HEK293 (cell line): ENCODE measurements at regions not wholly inside any gene's neighbourhood (a gene's known extent, or its start where the extent isn't known, plus 50 kb on each side); places are given as distances from the start of the nearest gene placed in this dataset.

Source experiments
- CTCF ChIA-PET: fragments of 350-600 bp; formaldehyde crosslinking; extraction: SDS; loops from one replicate; lab custom pipeline; 2021; ENCODE audit warnings: antibody characterized with exemption; lab: Yijun Ruan, JAX
- POLR2A ChIA-PET: fragments of 300-600 bp; formaldehyde crosslinking; extraction: SDS; loops from one replicate; lab custom pipeline; 2020; ENCODE audit warnings: antibody characterized with exemption, inconsistent platforms; lab: Yijun Ruan, JAX
- H3K27ac ChIP-seq: fragments of 200-500 bp; sonication (Bioruptor generic); 2 replicates; pipeline ENCODE4 v1.5.1; 2014; ENCODE audit warnings: low read depth, low read length, control low read depth, inconsistent platforms; ENCODE audit errors: extremely low read depth
- H3K36me3 ChIP-seq, 2 experiments: fragments of 200-500 bp in 1 of 2; sonication (Bioruptor generic) in 1 of 2; 1 replicate in 1 of 2; 2 replicates in 1 of 2; pipeline ENCODE4 v1.5.1; 2014 to 2017; ENCODE audit warnings: inconsistent platforms in 2 of 2, low read length in 2 of 2; ENCODE audit not compliant: control insufficient read depth in 2 of 2, insufficient read depth in 1 of 2
- H3K4me1 ChIP-seq: fragments of 200-500 bp; sonication (Bioruptor generic); 2 replicates; pipeline ENCODE4 v1.5.1; 2014; ENCODE audit warnings: mild to moderate bottlenecking, low read length, inconsistent platforms; ENCODE audit not compliant: control insufficient read depth, insufficient read depth
- H3K4me3 ChIP-seq: 2 replicates; pipeline ENCODE4 v1.5.1; 2011; ENCODE audit warnings: low read depth, mild to moderate bottlenecking, control low read depth, low read length, moderate library complexity
- H3K9me3 ChIP-seq: fragments of 200-500 bp; sonication (Bioruptor generic); 2 replicates; pipeline ENCODE4 v1.5.1; 2014; ENCODE audit warnings: low read depth, low read length, inconsistent platforms; ENCODE audit not compliant: control insufficient read depth, insufficient read depth
- HOXD13 ChIP-seq: sonication (generic); formaldehyde crosslinking; IDR thresholded peaks from 2 replicates; pipeline ENCODE4 v1.8.0; 2022; ENCODE audit warnings: missing genetic modification reagents, borderline replicate concordance
- INSM2 ChIP-seq: fragments of 450-650 bp; formaldehyde crosslinking; IDR thresholded peaks from 2 replicates; pipeline ENCODE4 v1.5.1; 2016; ENCODE audit warnings: missing biosample characterization, missing genetic modification characterization
- SCRT2 ChIP-seq: fragments of 450-650 bp; formaldehyde crosslinking; IDR thresholded peaks from 2 replicates; pipeline ENCODE4 v1.5.1; 2016; ENCODE audit warnings: missing biosample characterization, missing genetic modification characterization
- ZBTB7A ChIP-seq: fragments of 450-650 bp; formaldehyde crosslinking; IDR thresholded peaks from 2 replicates; pipeline ENCODE4 v1.5.1; 2016; ENCODE audit warnings: low read depth, missing biosample characterization, missing genetic modification characterization
- ZEB2 ChIP-seq: fragments of 450-650 bp; formaldehyde crosslinking; IDR thresholded peaks from 2 replicates; pipeline ENCODE4 v1.5.1; 2016; ENCODE audit warnings: missing biosample characterization, missing genetic modification characterization
- ZNF133 ChIP-seq: fragments of 450-650 bp; formaldehyde crosslinking; IDR thresholded peaks from 2 replicates; pipeline ENCODE4 v1.5.1; 2016; ENCODE audit warnings: missing biosample characterization, missing genetic modification characterization
- ZNF138 ChIP-seq: fragments of 450-650 bp; formaldehyde crosslinking; IDR thresholded peaks from 2 replicates; pipeline ENCODE4 v1.5.1; 2016; ENCODE audit warnings: missing biosample characterization, missing genetic modification characterization, borderline replicate concordance
- ZNF146 ChIP-seq: fragments of 450-650 bp; formaldehyde crosslinking; IDR thresholded peaks from 2 replicates; pipeline ENCODE4 v1.5.1; 2016; ENCODE audit warnings: missing biosample characterization, missing genetic modification characterization
- ZNF157 ChIP-seq: fragments of 450-650 bp; formaldehyde crosslinking; IDR thresholded peaks from 2 replicates; pipeline ENCODE4 v1.5.1; 2016; ENCODE audit warnings: missing biosample characterization, missing genetic modification characterization
- ZNF211 ChIP-seq: fragments of 450-650 bp; formaldehyde crosslinking; IDR thresholded peaks from 2 replicates; pipeline ENCODE4 v1.5.1; 2016; ENCODE audit warnings: low read depth, missing biosample characterization, missing genetic modification characterization
- ZNF23 ChIP-seq: fragments of 450-650 bp; formaldehyde crosslinking; IDR thresholded peaks from 2 replicates; pipeline ENCODE4 v1.5.1; 2016; ENCODE audit warnings: missing biosample characterization, missing genetic modification characterization, borderline replicate concordance
- ZNF324 ChIP-seq: fragments of 450-650 bp; formaldehyde crosslinking; IDR thresholded peaks from 2 replicates; pipeline ENCODE4 v1.5.1; 2016; ENCODE audit warnings: missing biosample characterization, missing genetic modification characterization
- ZNF404 ChIP-seq: fragments of 450-650 bp; formaldehyde crosslinking; IDR thresholded peaks from 2 replicates; pipeline ENCODE4 v1.5.1; 2017; ENCODE audit warnings: missing biosample characterization, missing genetic modification characterization
- ZNF555 ChIP-seq: fragments of 450-650 bp; formaldehyde crosslinking; conservative IDR thresholded peaks from 2 replicates; pipeline ENCODE4 v1.5.1; 2017; ENCODE audit warnings: missing biosample characterization, mild to moderate bottlenecking, missing genetic modification characterization, inconsistent platforms
- ZNF560 ChIP-seq: fragments of 450-650 bp; formaldehyde crosslinking; IDR thresholded peaks from 2 replicates; pipeline ENCODE4 v1.5.1; 2017; ENCODE audit warnings: missing biosample characterization, missing genetic modification characterization, borderline replicate concordance
- ZNF692 ChIP-seq: fragments of 450-650 bp; formaldehyde crosslinking; IDR thresholded peaks from 2 replicates; pipeline ENCODE4 v1.5.1; 2016; ENCODE audit warnings: missing biosample characterization, missing genetic modification characterization
- ZNF704 ChIP-seq: fragments of 450-650 bp; formaldehyde crosslinking; IDR thresholded peaks from 2 replicates; pipeline ENCODE4 v1.5.1; 2016; ENCODE audit warnings: missing biosample characterization, missing genetic modification characterization
- ZNF747 ChIP-seq: fragments of 450-650 bp; formaldehyde crosslinking; IDR thresholded peaks from 2 replicates; pipeline ENCODE4 v1.5.1; 2016; ENCODE audit warnings: missing biosample characterization, missing genetic modification characterization
- ZNF777 ChIP-seq: fragments of 450-650 bp; formaldehyde crosslinking; IDR thresholded peaks from 2 replicates; pipeline ENCODE4 v1.5.1; 2017; ENCODE audit warnings: missing biosample characterization, missing genetic modification characterization, borderline replicate concordance
- ZSCAN30 ChIP-seq: fragments of 450-650 bp; IDR thresholded peaks from 2 replicates; pipeline ENCODE4 v1.5.1; 2018; ENCODE audit warnings: missing biosample characterization, mild to moderate bottlenecking, missing genetic modification characterization, moderate library complexity
- TF ChIP-seq, protein P1 (sequence below): fragments of 450-650 bp; formaldehyde crosslinking; IDR thresholded peaks from 2 replicates; pipeline ENCODE4 v1.5.1; 2016; ENCODE audit warnings: missing biosample characterization, missing genetic modification characterization
- TF ChIP-seq, protein P2 (sequence below): fragments of 450-650 bp; IDR thresholded peaks from 2 replicates; pipeline ENCODE4 v1.5.1; 2018; ENCODE audit warnings: missing biosample characterization, mild to moderate bottlenecking, missing genetic modification characterization

- ChIA-PET CTCF (interaction anchor here (0.9 kb wide), 1 partner anchor 434 kb away, joined by 3 read pairs; no protein-coding TSS in a partner anchor), POLR2A (no interaction called here)
These were observed 70.6 kb upstream of the RAB3GAP2 start for GRCh38 chr1:220342853-220343252.

GRCh38 chr1:220341126-220341525, 68.9 kb upstream of the RAB3GAP2 start:
- Histone ChIP-seq H3K36me3 (no peaks in the 10 kb centered on the region), H3K9me3 (no peaks in the 10 kb centered on the region), H3K4me3 (no peak overlapping the region), H3K4me1 (no peaks in the 10 kb centered on the region; the same call in 1 of the 2 replicates), H3K27ac (no peak overlapping the region)
- POLR2A ChIA-PET: no interaction called here
- no peak for TF ChIP-seq INSM2 (tag by site-specific recombination)
- TF ChIP-seq ZNF133: no peak
- TF ChIP-seq ZBTB7A (tag by site-specific recombination): no peak
- no peak for TF ChIP-seq ZNF146 (tag by site-specific recombination)
- TF ChIP-seq ZNF704 (tag by site-specific recombination): no peak
- TF ChIP-seq, protein P1, sequence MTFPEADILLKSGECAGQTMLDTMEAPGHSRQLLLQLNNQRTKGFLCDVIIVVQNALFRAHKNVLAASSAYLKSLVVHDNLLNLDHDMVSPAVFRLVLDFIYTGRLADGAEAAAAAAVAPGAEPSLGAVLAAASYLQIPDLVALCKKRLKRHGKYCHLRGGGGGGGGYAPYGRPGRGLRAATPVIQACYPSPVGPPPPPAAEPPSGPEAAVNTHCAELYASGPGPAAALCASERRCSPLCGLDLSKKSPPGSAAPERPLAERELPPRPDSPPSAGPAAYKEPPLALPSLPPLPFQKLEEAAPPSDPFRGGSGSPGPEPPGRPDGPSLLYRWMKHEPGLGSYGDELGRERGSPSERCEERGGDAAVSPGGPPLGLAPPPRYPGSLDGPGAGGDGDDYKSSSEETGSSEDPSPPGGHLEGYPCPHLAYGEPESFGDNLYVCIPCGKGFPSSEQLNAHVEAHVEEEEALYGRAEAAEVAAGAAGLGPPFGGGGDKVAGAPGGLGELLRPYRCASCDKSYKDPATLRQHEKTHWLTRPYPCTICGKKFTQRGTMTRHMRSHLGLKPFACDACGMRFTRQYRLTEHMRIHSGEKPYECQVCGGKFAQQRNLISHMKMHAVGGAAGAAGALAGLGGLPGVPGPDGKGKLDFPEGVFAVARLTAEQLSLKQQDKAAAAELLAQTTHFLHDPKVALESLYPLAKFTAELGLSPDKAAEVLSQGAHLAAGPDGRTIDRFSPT (tag by site-specific recombination): no peak
- no peak for TF ChIP-seq ZNF692 (tag by site-specific recombination)
- no peak for TF ChIP-seq ZNF138 (tag by site-specific recombination)
- TF ChIP-seq, protein P2, sequence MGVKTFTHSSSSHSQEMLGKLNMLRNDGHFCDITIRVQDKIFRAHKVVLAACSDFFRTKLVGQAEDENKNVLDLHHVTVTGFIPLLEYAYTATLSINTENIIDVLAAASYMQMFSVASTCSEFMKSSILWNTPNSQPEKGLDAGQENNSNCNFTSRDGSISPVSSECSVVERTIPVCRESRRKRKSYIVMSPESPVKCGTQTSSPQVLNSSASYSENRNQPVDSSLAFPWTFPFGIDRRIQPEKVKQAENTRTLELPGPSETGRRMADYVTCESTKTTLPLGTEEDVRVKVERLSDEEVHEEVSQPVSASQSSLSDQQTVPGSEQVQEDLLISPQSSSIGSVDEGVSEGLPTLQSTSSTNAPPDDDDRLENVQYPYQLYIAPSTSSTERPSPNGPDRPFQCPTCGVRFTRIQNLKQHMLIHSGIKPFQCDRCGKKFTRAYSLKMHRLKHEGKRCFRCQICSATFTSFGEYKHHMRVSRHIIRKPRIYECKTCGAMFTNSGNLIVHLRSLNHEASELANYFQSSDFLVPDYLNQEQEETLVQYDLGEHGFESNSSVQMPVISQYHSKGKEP (tag by site-specific recombination): no peak
- TF ChIP-seq ZNF555 (tag by site-specific recombination): no peak
- CTCF ChIA-PET: no interaction called here

More at GRCh38 chr1:220342853-220343252, 70.6 kb upstream of the RAB3GAP2 start:
- Histone ChIP-seq H3K9me3 (no peaks in the 10 kb centered on the region), H3K4me1 (peaks cover under 1% of the 10 kb centered on the region; the same call in 1 of the 2 replicates), H3K36me3 (no peaks in the 10 kb centered on the region), H3K27ac (no peak overlapping the region), H3K4me3 (no peak overlapping the region)
- no peak for TF ChIP-seq ZNF777 (tag by site-specific recombination)
- TF ChIP-seq ZNF747 (tag by site-specific recombination): no peak
- no peak for TF ChIP-seq ZNF324 (tag by site-specific recombination)
- no peak for TF ChIP-seq ZEB2 (tag by site-specific recombination)
- no peak for TF ChIP-seq ZNF157
- no peak for TF ChIP-seq SCRT2
- TF ChIP-seq ZNF404 (tag by site-specific recombination): no peak
- no peak for TF ChIP-seq ZSCAN30 (tag by site-specific recombination)
- TF ChIP-seq ZNF23 (tag by site-specific recombination): no peak
- no peak for TF ChIP-seq HOXD13 (CRISPR knock-in tag)
- TF ChIP-seq ZNF211 (tag by site-specific recombination): no peak
- TF ChIP-seq ZNF560 (tag by site-specific recombination): no peak
